Ovary (tissue), 3 donors: ENCODE measurements at regions not wholly inside any gene's neighbourhood (a gene's known extent, or its start where the extent isn't known, plus 50 kb on each side); places are given as distances from the start of the nearest gene placed in this dataset.

Experiments
- EP300 ChIP-seq: sonication (generic); formaldehyde crosslinking; IDR thresholded peaks from one replicate; pipeline ENCODE4 v1.6.1; 2017; ENCODE audit warnings: antibody characterized with exemption
- POLR2A ChIP-seq: fragments of 450-650 bp; IDR thresholded peaks from one replicate; pipeline ENCODE4 v1.6.1; 2017; ENCODE audit warnings: antibody characterized with exemption, mild to moderate bottlenecking, moderate library complexity
- TF ChIP-seq, protein P1 (sequence below), 3 donors: fragments of 450-650 bp in 2 of 3; fragments of 200-600 bp in 1 of 3; IDR thresholded peaks; one replicate each; pipeline versions ENCODE4 v1.5.1 to v1.8.0; 2016 to 2022; ENCODE audit warnings: antibody characterized with exemption in 3 of 3, mild to moderate bottlenecking in 1 of 3
- donor health status: DM: no; HTN: no; CAD: no.

- TF ChIP-seq, protein P1, sequence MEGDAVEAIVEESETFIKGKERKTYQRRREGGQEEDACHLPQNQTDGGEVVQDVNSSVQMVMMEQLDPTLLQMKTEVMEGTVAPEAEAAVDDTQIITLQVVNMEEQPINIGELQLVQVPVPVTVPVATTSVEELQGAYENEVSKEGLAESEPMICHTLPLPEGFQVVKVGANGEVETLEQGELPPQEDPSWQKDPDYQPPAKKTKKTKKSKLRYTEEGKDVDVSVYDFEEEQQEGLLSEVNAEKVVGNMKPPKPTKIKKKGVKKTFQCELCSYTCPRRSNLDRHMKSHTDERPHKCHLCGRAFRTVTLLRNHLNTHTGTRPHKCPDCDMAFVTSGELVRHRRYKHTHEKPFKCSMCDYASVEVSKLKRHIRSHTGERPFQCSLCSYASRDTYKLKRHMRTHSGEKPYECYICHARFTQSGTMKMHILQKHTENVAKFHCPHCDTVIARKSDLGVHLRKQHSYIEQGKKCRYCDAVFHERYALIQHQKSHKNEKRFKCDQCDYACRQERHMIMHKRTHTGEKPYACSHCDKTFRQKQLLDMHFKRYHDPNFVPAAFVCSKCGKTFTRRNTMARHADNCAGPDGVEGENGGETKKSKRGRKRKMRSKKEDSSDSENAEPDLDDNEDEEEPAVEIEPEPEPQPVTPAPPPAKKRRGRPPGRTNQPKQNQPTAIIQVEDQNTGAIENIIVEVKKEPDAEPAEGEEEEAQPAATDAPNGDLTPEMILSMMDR (IDR thresholded peaks at IDR 0.05), result no peak
- TF ChIP-seq EP300, result no peak
- TF ChIP-seq POLR2A, result no peak
Measured at GRCh38 chr18:75696391-75696790, 268.9 kb upstream of the SMIM21 start.
